ENCODE measurements at regions not wholly inside any gene's neighbourhood (a gene's known extent, or its start where the extent isn't known, plus 50 kb on each side); places are given as distances from the start of the nearest gene placed in this dataset.

DNA sequence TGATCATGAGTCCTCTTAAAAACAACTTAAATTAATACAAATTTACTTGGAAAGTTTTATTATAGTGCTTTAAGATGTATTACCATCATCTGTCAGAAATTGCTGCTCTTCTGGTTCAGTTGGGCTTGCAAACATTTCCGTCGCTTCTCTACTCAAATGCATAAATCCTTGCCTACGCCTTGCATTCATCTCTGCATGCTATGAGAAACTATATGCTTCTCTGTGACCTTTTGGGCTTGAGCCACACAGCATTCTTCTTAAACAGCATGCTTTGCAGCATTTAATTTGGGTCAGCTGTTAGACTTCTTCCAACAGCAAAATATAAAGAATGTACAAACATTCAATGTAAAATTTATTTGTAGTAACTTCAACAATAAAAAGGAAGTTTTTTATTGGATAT is 305.7 kb upstream of the FLRT2 start:
- TF ChIP-seq, protein P1, sequence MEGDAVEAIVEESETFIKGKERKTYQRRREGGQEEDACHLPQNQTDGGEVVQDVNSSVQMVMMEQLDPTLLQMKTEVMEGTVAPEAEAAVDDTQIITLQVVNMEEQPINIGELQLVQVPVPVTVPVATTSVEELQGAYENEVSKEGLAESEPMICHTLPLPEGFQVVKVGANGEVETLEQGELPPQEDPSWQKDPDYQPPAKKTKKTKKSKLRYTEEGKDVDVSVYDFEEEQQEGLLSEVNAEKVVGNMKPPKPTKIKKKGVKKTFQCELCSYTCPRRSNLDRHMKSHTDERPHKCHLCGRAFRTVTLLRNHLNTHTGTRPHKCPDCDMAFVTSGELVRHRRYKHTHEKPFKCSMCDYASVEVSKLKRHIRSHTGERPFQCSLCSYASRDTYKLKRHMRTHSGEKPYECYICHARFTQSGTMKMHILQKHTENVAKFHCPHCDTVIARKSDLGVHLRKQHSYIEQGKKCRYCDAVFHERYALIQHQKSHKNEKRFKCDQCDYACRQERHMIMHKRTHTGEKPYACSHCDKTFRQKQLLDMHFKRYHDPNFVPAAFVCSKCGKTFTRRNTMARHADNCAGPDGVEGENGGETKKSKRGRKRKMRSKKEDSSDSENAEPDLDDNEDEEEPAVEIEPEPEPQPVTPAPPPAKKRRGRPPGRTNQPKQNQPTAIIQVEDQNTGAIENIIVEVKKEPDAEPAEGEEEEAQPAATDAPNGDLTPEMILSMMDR (IDR thresholded peaks at IDR 0.05): no peak
- TF ChIP-seq POLR2AphosphoS5 (IDR thresholded peaks at IDR 0.05): no peak
- no peak for TF ChIP-seq EP300 (IDR thresholded peaks at IDR 0.05)
